ENCODE measurements at regions not wholly inside any gene's neighbourhood (a gene's known extent, or its start where the extent isn't known, plus 50 kb on each side); places are given as distances from the start of the nearest gene placed in this dataset.

GRCh38 chr13:44191504-44192171, 182.0 kb upstream of the SERP2 start:
- H3K27me3 Mint-ChIP-seq (ENCODE audit: insufficient read depth): no peaks in the 10 kb centered on the region
- no peak overlapping the region for H3K4me3 Mint-ChIP-seq
- Histone ChIP-seq H3K27ac (ENCODE audit: low read depth, low read length) (no peak overlapping the region), H3K4me3 (ENCODE audit: low read length) (no peak overlapping the region), H3K36me3 (ENCODE audit: control insufficient read depth, insufficient read depth, low read length) (no peaks in the 10 kb centered on the region), H3K9ac (ENCODE audit: extremely low read depth, low read length, poor library complexity, severe bottlenecking) (no peak overlapping the region), H3K4me1 (ENCODE audit: control insufficient read depth, insufficient read depth, low read length) (no peaks in the 10 kb centered on the region), H3K9me3 (ENCODE audit: control insufficient read depth, low read length) (no peaks in the 10 kb centered on the region), H3K27me3 (ENCODE audit: control insufficient read depth, insufficient read depth, low read length, poor library complexity, severe bottlenecking) (no peaks in the 10 kb centered on the region)
- no peaks in the 10 kb centered on the region for H3K36me3 Mint-ChIP-seq (ENCODE audit: low read depth)
- DNase-seq: peak; percentile 70
- H3K4me1 Mint-ChIP-seq: no peaks in the 10 kb centered on the region
- peak; percentile 76 for TF ChIP-seq CTCF (conservative IDR thresholded peaks at IDR 0.05)
- no peaks in the 10 kb centered on the region for H3K9me3 Mint-ChIP-seq
- peak overlapping the region; percentile 69 for H3K27ac Mint-ChIP-seq
- WGBS, 2 experiments (ENCODE audit: insufficient coverage in 1 of 2, insufficient read length in 1 of 2): 80 to 89% methylated on average over 12 to 15 of the region's 15 CpGs

DNA sequence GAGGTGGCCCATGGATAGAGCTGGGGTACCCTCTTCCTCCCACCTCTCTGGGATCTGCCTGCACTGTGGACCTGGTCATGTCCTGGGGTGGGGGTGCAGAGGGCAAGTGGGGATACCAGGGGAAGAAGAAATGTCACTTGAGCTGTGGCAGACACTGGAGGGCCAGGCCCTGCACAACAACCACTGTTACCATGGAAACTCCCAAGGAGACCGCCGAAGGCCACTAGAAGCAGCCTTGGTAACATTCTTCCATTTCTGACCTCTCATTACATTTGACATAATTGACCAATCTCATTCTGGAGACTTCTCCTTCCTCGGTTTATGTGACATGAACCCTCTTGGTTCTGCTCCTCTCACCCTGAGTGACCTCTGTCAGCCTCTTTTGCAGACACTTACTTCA, 179.9 kb upstream of the SERP2 start:
- Mint-ChIP-seq H3K36me3 (ENCODE audit: low read depth) (no peaks in the 10 kb centered on the region), H3K4me1 (peaks cover 5% of the 10 kb centered on the region), H3K27ac (no peak overlapping the region), H3K9me3 (no peaks in the 10 kb centered on the region), H3K4me3 (no peak overlapping the region), H3K27me3 (ENCODE audit: insufficient read depth) (peaks cover 10% of the 10 kb centered on the region)
- H3K9ac ChIP-seq (ENCODE audit: extremely low read depth, low read length, poor library complexity, severe bottlenecking): no peak overlapping the region
- TF ChIP-seq CTCF (conservative IDR thresholded peaks at IDR 0.05): no peak
- H3K27me3 ChIP-seq (ENCODE audit: control insufficient read depth, insufficient read depth, low read length, poor library complexity, severe bottlenecking): no peaks in the 10 kb centered on the region
- peaks cover 10% of the 10 kb centered on the region for H3K4me1 ChIP-seq (ENCODE audit: control insufficient read depth, insufficient read depth, low read length)
- H3K36me3 ChIP-seq (ENCODE audit: control insufficient read depth, insufficient read depth, low read length): no peaks in the 10 kb centered on the region
- H3K27ac ChIP-seq (ENCODE audit: low read depth, low read length): no peak overlapping the region
- no peaks in the 10 kb centered on the region for H3K9me3 ChIP-seq (ENCODE audit: control insufficient read depth, low read length)
- WGBS, 2 experiments (ENCODE audit: insufficient coverage in 1 of 2, insufficient read length in 1 of 2): 76 to 92% methylated on average over 3 of the region's 3 CpGs
- DNase-seq: no peak
- H3K4me3 ChIP-seq (ENCODE audit: low read length): no peak overlapping the region

DNA sequence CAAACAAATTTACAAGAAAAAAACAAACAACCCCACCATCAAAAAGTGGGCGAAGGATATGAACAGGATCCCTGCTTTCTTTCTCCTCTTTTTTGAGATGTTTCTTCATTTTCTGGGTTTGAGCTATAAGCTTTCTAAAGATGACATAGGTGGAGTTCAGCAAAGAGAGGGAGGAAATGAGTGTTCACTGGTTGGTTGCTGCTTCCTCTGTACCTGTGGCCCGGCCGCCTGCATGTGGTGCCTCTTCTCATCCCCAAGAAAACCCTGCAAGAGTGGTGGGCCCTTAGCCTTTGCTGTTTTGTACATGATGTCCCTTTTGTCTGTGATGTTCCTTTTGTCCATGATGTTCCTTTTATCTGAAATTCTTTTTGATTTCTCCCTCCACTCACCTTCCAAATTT, 178.4 kb upstream of the SERP2 start:
- Mint-ChIP-seq H3K27ac (no peak overlapping the region), H3K9me3 (no peaks in the 10 kb centered on the region)

More for the DNA sequence above, 178.4 kb upstream of the SERP2 start:
- Histone ChIP-seq H3K9ac (ENCODE audit: extremely low read depth, low read length, poor library complexity, severe bottlenecking) (no peak overlapping the region), H3K4me1 (ENCODE audit: control insufficient read depth, insufficient read depth, low read length) (peaks cover 10% of the 10 kb centered on the region), H3K4me3 (ENCODE audit: low read length) (no peak overlapping the region), H3K27me3 (ENCODE audit: control insufficient read depth, insufficient read depth, low read length, poor library complexity, severe bottlenecking) (peaks cover 4% of the 10 kb centered on the region), H3K27ac (ENCODE audit: low read depth, low read length) (no peak overlapping the region), H3K9me3 (ENCODE audit: control insufficient read depth, low read length) (no peaks in the 10 kb centered on the region), H3K36me3 (ENCODE audit: control insufficient read depth, insufficient read depth, low read length) (no peaks in the 10 kb centered on the region)
- Mint-ChIP-seq H3K4me1 (peaks cover 8% of the 10 kb centered on the region), H3K27me3 (ENCODE audit: insufficient read depth) (peaks cover 12% of the 10 kb centered on the region), H3K4me3 (no peak overlapping the region), H3K36me3 (ENCODE audit: low read depth) (no peaks in the 10 kb centered on the region)
- no peak for DNase-seq
- no peak for TF ChIP-seq CTCF (conservative IDR thresholded peaks at IDR 0.05)
- WGBS, 2 experiments (ENCODE audit: insufficient coverage in 1 of 2, insufficient read length in 1 of 2): 92 to 100% methylated on average over 1 to 3 of the region's 3 CpGs

Measured in endodermal cell (in vitro differentiated cells).